DMS79 (cell line): ENCODE measurements at regions not wholly inside any gene's neighbourhood (a gene's known extent, or its start where the extent isn't known, plus 50 kb on each side); places are given as distances from the start of the nearest gene placed in this dataset.

Source experiments
- DNase-seq: peaks from one replicate; lab custom pipeline; 2025; lab: John Stamatoyannopoulos, UW

- DNase-seq, result no peak
Observed at GRCh38 chr20:6492271-6493055, 275.0 kb upstream of the BMP2 start.

- no peak for DNase-seq
Observed at GRCh38 chr20:6490849-6491248, 276.6 kb upstream of the BMP2 start.

DNA sequence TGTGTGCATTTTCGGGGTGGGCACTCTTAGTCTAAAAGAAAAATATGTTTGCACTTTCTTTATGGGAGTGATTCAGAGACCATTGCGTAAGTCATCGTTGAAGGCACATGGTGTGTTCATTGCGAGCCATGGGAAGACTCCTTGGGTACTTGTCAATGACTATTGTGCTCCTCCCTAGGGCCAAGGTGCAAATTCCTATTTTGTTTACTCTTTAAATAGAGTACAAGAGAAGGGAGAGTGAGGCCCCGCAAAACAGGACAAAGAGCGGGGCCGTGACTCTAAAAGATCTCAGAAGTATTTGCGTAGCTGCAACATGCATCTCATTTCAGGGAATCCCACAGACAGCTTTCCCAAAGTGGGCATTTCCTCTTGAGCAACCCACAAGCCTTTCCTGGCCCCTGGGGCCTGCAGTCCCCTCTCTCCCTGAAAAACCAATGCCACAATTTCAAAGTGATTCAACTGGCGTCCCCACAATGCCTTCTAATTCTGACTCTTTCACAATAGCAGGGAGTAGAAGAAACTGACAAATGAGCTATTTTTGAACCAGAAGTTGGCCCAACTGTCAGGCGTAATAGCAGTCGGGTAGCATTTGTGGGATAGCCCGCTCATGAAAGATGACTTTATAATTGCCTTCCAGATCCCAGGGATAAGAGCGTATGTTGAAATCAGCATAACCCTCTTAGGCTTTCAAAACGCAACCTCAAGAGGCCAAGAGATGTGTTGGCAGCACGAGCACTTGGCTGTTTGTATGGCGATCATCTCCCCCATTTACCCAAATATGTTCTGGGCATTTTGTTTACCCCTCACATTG, 277.9 kb upstream of the BMP2 start:
- peak; percentile 1 for DNase-seq

DNA sequence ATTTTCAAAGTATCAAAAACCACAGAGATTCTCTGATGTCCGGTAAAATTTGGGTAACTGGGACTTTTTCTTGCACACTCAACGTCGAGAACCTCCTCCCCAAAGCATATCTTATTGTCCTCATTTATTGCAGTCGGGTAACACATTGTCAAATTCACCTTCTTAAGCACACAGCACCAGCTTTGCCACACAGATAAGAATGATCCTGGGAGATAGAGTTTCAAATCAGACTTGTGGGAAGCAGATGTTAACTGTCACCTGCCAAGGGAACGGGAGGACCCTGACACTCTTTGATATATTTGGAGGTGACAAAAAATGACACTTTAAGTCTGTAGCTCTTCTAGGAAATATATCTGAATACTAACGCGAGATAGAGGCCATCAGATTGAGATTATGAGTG, 282.1 kb upstream of the BMP2 start:
- no peak for DNase-seq

DNA sequence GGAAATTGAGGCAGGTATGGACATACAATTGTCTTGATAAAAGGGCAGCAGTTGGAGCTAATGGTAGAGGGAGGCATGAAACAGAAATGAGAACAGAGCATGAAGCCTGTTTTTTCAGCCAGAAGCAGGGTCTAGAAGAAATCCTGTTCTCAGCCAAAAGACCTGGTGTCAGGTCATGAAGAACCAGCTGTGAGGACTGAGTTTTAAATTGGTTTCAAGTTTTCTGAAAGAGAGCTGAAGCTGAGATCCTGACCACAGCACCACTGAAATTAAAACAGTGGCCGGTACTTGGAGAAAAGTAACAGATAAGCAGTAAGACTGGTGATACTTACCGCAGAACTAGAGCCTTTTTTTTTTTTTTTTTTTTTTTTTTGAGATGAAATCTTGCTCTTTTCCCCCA, 283.8 kb upstream of the BMP2 start:
- no peak for DNase-seq

DNA sequence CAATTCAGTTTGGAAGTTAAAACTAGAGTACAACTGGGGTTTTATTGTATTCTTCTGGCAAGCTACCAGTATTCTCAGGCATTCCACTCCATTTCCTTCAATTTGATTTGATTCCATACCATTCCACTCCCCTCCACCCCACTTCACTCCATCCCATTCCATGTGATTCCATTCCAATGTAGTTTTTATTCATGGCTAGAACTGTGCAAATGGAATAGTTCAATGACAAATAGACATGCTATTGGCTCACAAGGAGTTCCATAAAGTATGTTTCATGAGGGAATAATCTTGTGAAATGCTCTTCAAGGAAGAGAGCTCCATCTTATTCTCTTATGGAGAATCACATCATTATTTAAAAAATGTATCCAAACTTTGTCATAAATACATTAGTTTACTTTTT, 285.0 kb upstream of the BMP2 start:
- no peak for DNase-seq

- no peak for DNase-seq
Observed at GRCh38 chr20:6480328-6481200, 286.9 kb upstream of the BMP2 start.

GRCh38 chr20:6473197-6473596, 294.3 kb upstream of the BMP2 start:
- DNase-seq, result no peak

GRCh38 chr20:6471871-6472270, 295.6 kb upstream of the BMP2 start:
- no peak for DNase-seq

DNA sequence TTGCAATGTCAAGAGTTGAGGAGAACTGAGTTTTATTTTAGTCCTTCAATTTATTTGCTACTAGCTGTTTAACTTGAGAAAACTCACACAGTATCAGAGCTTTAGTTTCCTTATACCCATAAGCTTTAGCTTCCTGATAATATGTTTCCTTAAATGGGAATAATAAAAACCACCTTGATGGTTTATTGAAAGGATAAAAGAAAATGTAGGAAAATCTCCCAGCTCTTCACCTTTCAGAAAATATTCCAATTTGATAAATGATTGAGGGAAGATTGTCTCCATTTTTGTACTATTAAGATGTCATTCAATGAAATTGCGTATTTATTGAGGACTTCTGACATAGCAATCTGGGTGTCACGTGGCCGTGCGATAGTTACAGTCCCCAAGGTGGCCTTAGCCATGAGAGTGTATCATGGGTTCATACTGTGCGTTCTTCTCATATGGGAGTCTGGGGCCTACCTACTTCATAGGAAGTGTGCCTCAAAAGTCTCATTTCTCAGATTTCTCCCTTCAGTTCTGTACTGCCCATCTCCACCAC, 296.3 kb upstream of the BMP2 start:
- no peak for DNase-seq

DNA sequence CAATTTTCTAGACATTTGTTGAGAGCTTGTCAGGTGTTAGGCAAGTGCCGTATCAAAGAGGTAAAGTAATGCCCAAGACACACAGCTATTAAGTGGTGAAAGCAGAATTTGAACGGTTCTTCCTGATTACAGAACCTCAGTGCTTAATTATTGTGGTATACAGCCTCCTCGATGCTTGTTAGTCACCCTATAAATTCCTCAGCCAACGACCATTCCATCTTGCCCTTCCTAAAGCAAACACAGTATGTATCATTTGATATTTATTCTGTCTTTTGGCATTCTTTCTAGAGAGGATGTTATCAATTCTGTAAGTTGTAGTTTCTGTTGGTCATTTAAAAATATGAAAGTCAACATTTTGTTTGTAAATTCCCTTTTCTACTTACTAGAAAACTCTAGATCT, 297.8 kb upstream of the BMP2 start:
- no peak for DNase-seq

DNA sequence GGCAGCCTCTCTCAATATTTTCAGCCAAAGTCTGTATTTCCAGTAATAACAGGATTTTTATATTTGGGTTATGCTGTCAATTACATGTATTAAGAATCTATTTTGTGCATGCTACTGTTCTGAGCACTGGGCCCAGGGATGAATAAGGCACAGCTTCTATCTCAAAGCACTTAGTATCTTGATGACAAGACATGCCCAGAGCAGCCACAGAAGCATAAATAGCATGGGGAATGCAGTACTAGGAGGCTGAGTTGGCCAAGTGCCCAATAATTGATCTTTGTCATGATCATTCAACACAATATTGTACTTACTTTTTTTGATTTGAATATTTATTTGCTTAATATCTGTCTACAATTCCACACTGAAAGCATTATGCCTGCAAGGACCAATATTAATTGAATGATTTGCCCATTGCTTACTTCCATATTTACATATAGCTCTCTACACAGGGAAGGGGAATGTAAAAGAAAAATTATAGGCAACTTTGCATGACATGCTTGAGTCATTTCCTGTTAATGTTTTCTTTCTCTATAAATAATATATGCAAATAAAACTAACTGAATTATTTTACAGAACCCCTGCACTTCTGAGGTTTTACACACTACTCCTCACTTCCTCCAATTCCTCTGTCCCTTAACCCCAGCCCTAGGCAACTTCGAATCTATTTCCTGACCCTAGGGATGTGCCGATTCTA, 298.9 kb upstream of the BMP2 start:
- no peak for DNase-seq

DNA sequence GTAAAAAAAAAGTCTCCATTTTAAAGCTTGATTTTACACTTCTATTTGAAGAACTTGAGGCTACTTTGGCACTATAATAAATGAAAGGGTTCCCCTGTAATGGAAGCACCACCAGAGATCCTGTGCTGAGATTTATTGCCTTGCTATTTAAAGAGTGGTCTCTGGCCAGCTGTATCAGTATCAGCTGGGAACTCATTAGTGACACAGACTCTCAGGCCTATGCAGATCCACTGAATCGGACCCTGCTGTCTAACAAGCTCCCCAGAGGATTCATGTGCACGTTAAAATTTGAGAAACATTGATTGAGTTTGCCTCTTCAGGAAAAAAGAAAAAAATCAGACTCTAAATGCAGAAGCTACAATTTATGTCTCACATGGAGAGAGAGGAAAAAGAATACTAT, 299.9 kb upstream of the BMP2 start:
- no peak for DNase-seq

- DNase-seq, result no peak
Observed at GRCh38 chr20:6466075-6466810, 301.2 kb upstream of the BMP2 start.

GRCh38 chr20:6450841-6451240, 316.6 kb upstream of the BMP2 start:
- DNase-seq, result no peak

GRCh38 chr20:6440443-6440799, 317.6 kb upstream of the FERMT1 start:
- DNase-seq, result no peak

GRCh38 chr20:6439737-6440442, 317.1 kb upstream of the FERMT1 start:
- DNase-seq, result no peak

GRCh38 chr20:6434131-6434530, 311.3 kb upstream of the FERMT1 start:
- no peak for DNase-seq

DNA sequence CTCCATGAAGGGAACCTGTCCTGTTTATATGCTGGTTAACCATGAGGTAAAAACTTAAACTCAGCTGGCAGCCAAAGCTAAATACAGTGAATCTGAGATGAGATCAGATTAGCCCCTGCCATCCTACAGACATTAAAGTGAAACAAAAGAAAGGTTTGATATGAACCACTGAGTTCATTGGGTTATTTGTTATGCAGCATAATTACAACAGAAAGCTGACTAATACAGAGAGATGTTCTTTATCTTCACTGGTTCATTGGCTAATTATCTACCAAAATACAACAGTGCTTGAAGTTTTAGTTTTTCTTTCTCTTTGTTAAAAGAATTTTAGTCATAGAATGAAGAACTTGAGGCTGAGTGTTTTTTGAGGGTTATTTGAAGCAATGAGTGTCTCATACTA, 307.6 kb upstream of the FERMT1 start:
- DNase-seq, result no peak

DNA sequence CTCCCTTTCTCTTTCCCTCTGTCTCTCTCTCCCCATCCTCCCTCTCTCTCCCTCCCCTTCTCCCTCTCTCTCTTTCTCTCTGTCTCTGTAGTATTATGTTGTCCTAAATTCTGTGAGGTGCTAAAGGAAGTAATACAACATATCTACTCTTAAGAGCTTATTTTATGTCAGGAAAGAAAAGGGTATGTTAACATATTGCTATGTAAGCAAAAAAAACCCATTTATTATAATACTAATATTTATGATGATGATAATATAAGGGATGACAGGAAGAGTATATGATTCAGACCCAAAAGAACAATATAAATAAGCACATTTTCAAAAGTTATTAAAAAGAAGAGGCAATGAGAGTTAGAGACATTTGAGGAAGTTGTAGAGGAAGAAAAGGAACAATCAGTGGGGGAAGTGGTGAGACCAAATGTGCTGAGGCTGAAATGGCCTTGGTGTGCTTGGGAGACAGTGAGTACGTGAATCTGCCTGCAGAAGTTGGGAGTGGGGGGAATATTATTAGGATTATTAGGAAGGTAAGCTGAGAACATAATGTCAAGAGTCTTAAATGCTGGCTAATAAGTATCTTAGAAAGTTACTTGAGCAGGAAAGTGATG, 303.6 kb upstream of the FERMT1 start:
- DNase-seq, result no peak
